Immature natural killer cell (primary cell): ENCODE measurements at regions not wholly inside any gene's neighbourhood (a gene's known extent, or its start where the extent isn't known, plus 50 kb on each side); places are given as distances from the start of the nearest gene placed in this dataset.

ENCODE experiments used
- DNase-seq, 3 donors: peaks; one replicate each; pipeline ENCODE4 v3.0.0; 2022; ENCODE audit warnings: mixed read lengths in 1 of 3
- H3K27ac Mint-ChIP-seq, 6 donors: one replicate each; pipeline ENCODE4 v1.8.0; 2020; ENCODE audit warnings: mixed read lengths in 6 of 6, mild to moderate bottlenecking in 5 of 6, inconsistent platforms in 4 of 6, moderate library complexity in 3 of 6
- H3K27me3 Mint-ChIP-seq, 3 donors: one replicate each; pipeline ENCODE4 v1.8.0; 2020 to 2021; ENCODE audit warnings: low read depth in 3 of 3, mild to moderate bottlenecking in 3 of 3, mixed read lengths in 3 of 3, moderate library complexity in 3 of 3, inconsistent platforms in 1 of 3
- H3K36me3 Mint-ChIP-seq, 3 donors: one replicate each; pipeline ENCODE4 v1.8.0; 2020; ENCODE audit warnings: mixed read lengths in 3 of 3, inconsistent platforms in 2 of 3, mild to moderate bottlenecking in 2 of 3
- H3K4me1 Mint-ChIP-seq, 2 donors: one replicate each; pipeline ENCODE4 v1.8.0; 2020; ENCODE audit warnings: inconsistent platforms in 2 of 2, mild to moderate bottlenecking in 2 of 2, mixed read lengths in 2 of 2, moderate library complexity in 1 of 2
- H3K4me3 Mint-ChIP-seq, 5 donors: one replicate each; pipeline ENCODE4 v1.8.0; 2020; ENCODE audit warnings: mild to moderate bottlenecking in 5 of 5, mixed read lengths in 5 of 5, inconsistent platforms in 3 of 5, moderate library complexity in 3 of 5
- H3K9me3 Mint-ChIP-seq, 6 donors: one replicate each; pipeline ENCODE4 v1.8.0; 2020; ENCODE audit warnings: mild to moderate bottlenecking in 6 of 6, mixed read lengths in 6 of 6, inconsistent platforms in 4 of 6, moderate library complexity in 3 of 6

- Mint-ChIP-seq H3K4me3 (no peak overlapping the region), H3K27me3 (peaks cover 0 to 2% (median 0%) of the 10 kb centered on the region in 3 donors), H3K27ac (no peak overlapping the region), H3K9me3 (peaks cover 7 to 25% (median 12%) of the 10 kb centered on the region in 6 donors), H3K4me1 (no peaks in the 10 kb centered on the region), H3K36me3 (no peaks in the 10 kb centered on the region)
- no peak for DNase-seq
Observed at GRCh38 chr6:74851596-74851995, 354.3 kb downstream of the COL12A1 start.

- no peaks in the 10 kb centered on the region for H3K36me3 Mint-ChIP-seq
- peaks cover 0 to 2% (median 0%) of the 10 kb centered on the region in 3 donors for H3K27me3 Mint-ChIP-seq
- no peak overlapping the region for H3K4me3 Mint-ChIP-seq
- H3K27ac Mint-ChIP-seq: no peak overlapping the region
- H3K4me1 Mint-ChIP-seq: no peaks in the 10 kb centered on the region
- DNase-seq: no peak
- peaks cover 4 to 22% (median 11%) of the 10 kb centered on the region in 6 donors for H3K9me3 Mint-ChIP-seq
Observed at GRCh38 chr6:74840953-74841352, 364.9 kb downstream of the COL12A1 start.

DNA sequence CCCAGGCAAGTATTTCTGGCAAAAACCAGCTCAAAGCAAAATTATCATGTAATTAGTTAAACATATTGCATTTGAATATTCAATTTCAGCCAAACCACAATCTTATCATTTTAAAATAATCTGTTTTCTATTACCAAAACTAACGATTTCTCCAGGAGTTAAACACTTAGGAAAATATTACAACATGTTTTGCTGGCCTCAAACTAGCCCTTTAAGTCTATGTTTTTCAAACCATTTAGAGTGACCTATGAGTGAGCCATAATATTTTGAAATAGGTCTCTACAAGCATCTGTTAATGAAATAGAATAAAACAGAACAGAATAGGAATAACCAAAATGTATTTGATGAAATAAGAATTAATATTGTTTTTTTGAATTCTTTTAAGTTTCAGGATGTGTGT, 370.9 kb downstream of the COL12A1 start:
- DNase-seq: no peak
- Mint-ChIP-seq H3K4me1 (no peaks in the 10 kb centered on the region), H3K27me3 (peaks cover 0 to under 1% (median 0%) of the 10 kb centered on the region in 3 donors), H3K4me3 (no peak overlapping the region), H3K9me3 (peaks cover 2 to 27% (median 17%) of the 10 kb centered on the region in 6 donors), H3K36me3 (no peaks in the 10 kb centered on the region), H3K27ac (no peak overlapping the region)

DNA sequence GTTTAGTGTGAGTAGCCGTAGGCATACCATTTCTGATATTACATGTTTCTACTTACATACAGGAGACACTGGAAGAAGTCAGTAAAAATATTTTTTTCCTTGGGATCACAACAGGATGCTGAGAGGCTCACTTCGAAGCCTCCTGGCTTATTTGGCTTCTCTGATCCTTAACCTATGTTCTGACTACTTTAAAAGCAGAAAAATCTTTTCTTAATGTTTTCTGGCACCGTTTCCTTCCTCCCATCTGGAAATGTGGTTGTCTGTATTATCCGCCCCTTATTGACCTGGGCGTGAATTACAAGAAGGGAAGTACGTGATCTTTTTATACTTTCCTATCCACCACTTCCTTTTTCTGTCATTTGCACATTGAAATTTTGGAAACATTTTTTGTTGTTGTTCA, 379.6 kb downstream of the COL12A1 start:
- no peak for DNase-seq
- no peak overlapping the region for H3K27ac Mint-ChIP-seq
- no peaks in the 10 kb centered on the region for H3K4me1 Mint-ChIP-seq
- H3K4me3 Mint-ChIP-seq: no peak overlapping the region
- no peaks in the 10 kb centered on the region for H3K27me3 Mint-ChIP-seq
- peaks cover 8 to 33% (median 16%) of the 10 kb centered on the region in 6 donors for H3K9me3 Mint-ChIP-seq
- H3K36me3 Mint-ChIP-seq: no peaks in the 10 kb centered on the region

DNA sequence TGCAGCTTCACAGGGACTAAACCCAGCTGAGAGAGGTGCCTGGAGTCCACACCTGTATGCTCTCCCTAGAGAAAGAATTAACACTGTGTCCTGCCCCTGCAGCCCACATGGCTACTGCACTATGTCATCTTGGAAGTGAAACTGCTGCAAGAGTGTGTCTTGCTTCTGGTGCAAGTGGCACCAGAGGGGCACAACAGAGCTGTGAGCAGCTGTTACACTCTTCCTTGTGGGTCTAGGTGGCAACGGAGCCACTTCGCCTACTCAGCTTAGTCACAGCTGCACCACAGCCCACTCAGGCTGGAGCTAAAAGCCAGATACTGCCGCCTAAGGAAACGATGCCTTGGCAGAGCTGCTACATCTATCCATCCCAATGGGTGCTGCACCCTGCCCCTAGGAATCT, 391.4 kb downstream of the COL12A1 start:
- no peak overlapping the region for H3K4me3 Mint-ChIP-seq
- DNase-seq: no peak

GRCh38 chr6:74807674-74808073, 398.2 kb downstream of the COL12A1 start:
- Mint-ChIP-seq H3K9me3 (peaks cover 5 to 22% (median 14%) of the 10 kb centered on the region in 6 donors), H3K27ac (no peak overlapping the region), H3K27me3 (no peaks in the 10 kb centered on the region), H3K4me3 (no peak overlapping the region), H3K4me1 (no peaks in the 10 kb centered on the region), H3K36me3 (no peaks in the 10 kb centered on the region)
- DNase-seq: no peak

More for the DNA sequence above, 391.4 kb downstream of the COL12A1 start:
- no peaks in the 10 kb centered on the region for H3K36me3 Mint-ChIP-seq
- H3K9me3 Mint-ChIP-seq: peaks cover 8 to 52% (median 33%) of the 10 kb centered on the region in 6 donors
- no peak overlapping the region for H3K27ac Mint-ChIP-seq
- no peaks in the 10 kb centered on the region for H3K4me1 Mint-ChIP-seq
- peaks cover 0 to 2% (median 1%) of the 10 kb centered on the region in 3 donors for H3K27me3 Mint-ChIP-seq

- Mint-ChIP-seq H3K27me3 (no peaks in the 10 kb centered on the region), H3K4me1 (no peaks in the 10 kb centered on the region), H3K9me3 (peaks cover 2 to 25% (median 19%) of the 10 kb centered on the region in 6 donors), H3K36me3 (no peaks in the 10 kb centered on the region), H3K27ac (no peak overlapping the region), H3K4me3 (no peak overlapping the region)
- no peak for DNase-seq
Observed at GRCh38 chr6:74805916-74806696, 399.7 kb downstream of the COL12A1 start.

DNA sequence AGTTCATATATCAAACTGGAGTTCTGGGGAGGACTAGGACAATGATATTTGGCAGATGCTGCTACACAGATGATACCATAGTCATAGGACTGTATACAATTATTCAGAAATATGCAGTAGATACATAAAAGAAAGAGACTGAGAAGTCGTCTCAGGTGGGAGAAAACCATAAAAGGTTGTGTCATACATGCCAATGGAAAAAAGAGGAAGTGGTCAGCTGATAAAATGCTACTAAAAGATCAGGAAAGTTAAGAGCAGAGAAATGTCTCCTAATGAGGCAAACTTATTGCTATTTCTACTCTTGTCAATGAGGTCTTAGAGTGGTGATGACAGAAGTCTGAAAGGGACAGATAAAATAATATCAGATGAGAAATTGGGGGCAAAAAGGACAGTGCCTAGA, 407.6 kb downstream of the COL12A1 start:
- H3K27me3 Mint-ChIP-seq: peaks cover 0 to 2% (median 1%) of the 10 kb centered on the region in 3 donors
- no peak for DNase-seq
- H3K4me1 Mint-ChIP-seq: no peaks in the 10 kb centered on the region
- peaks cover 17 to 53% (median 33%) of the 10 kb centered on the region in 6 donors for H3K9me3 Mint-ChIP-seq
- peaks cover 0 to 9% (median 0%) of the 10 kb centered on the region in 3 donors for H3K36me3 Mint-ChIP-seq
- no peak overlapping the region for H3K27ac Mint-ChIP-seq
- no peak overlapping the region for H3K4me3 Mint-ChIP-seq

DNA sequence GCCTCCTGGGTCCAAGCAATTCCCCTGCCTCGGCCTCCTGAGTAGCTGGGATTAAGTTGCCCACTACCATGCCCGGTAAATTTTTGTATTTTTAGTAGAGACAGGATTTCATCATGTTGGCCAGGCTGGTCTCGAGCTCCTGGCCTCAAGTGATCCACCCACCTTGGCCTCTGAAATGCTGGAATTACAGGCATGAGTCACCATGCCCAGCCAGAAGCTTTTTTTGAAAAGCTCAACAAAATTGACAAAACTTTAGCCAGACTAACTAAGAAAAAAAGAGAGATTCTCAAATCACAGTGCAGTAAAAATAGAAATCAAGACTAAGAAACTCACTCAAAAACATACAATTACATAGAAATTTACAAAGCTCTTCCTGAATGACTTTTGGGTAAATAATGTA, 420.6 kb downstream of the COL12A1 start:
- Mint-ChIP-seq H3K4me3 (no peak overlapping the region), H3K27me3 (peaks cover 0 to 6% (median 0%) of the 10 kb centered on the region in 3 donors), H3K4me1 (no peaks in the 10 kb centered on the region), H3K27ac (no peak overlapping the region), H3K36me3 (no peaks in the 10 kb centered on the region), H3K9me3 (peaks cover 7 to 48% (median 36%) of the 10 kb centered on the region in 6 donors)
- DNase-seq: no peak

DNA sequence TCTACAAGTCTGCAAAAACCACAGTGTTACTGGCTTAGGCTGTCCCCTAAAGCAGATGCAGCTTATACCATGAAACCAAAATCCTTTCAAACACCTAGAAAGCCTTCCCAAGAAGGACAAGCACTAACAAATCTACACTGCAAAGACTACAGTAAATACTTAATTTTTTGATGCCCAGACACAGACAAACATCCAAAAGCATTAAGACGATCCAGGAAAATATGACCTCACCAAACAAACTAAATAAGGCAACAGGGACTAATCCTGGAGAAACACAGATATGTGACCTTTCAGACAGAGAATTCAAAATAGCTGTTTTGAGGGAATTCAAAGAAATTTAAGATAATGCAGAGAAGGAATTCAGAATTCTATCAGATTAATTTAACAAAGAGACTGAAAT, 423.5 kb downstream of the COL12A1 start:
- Mint-ChIP-seq H3K4me3 (no peak overlapping the region), H3K4me1 (no peaks in the 10 kb centered on the region), H3K36me3 (no peaks in the 10 kb centered on the region), H3K27me3 (peaks cover 0 to 5% (median 0%) of the 10 kb centered on the region in 3 donors), H3K9me3 (peaks cover 12 to 36% (median 24%) of the 10 kb centered on the region in 6 donors), H3K27ac (no peak overlapping the region)
- DNase-seq: no peak

DNA sequence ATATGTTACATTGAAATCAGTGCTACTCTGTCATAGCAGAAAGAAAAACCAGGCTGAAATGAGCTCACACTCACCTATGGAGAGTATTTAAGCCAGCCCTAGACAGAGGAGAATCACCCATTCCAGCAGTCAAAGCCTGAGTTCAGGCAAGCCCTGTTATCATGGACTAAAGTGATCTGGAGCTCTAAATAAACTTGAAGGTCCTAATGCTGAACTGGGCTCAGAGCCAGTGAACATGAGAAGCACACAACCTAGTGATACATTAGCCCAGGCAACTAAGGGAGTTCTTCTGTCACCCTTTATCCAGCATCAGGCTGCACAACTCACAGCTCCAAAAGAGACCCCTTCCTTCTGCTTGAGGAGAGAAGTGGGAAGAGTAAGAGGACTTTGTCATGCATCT, 425.0 kb downstream of the COL12A1 start:
- Mint-ChIP-seq H3K4me1 (no peaks in the 10 kb centered on the region), H3K9me3 (peaks cover 14 to 31% (median 25%) of the 10 kb centered on the region in 6 donors)

DNA sequence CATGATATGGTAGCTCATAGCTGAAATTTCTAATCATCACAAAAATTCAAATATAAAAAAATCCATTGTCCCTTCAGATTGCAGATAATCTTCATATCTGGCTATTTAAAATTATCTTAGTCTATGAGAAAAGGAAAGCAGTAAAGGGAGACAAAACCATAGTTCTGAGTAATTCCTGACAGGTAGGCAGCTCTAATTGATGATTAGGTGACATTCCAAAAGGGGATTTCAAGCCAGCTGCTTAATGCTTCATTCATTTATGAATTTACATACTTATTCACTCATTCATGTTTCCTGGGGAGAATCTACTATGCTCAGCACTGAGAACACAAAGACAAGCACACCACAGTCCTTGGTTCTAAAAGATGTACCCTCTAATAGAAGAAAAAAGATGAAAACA, 437.1 kb downstream of the COL12A1 start:
- H3K27me3 Mint-ChIP-seq: no peaks in the 10 kb centered on the region
- H3K36me3 Mint-ChIP-seq: no peaks in the 10 kb centered on the region
- H3K4me1 Mint-ChIP-seq: no peaks in the 10 kb centered on the region
- H3K4me3 Mint-ChIP-seq: no peak overlapping the region
- peaks cover 0 to 22% (median 11%) of the 10 kb centered on the region in 6 donors for H3K9me3 Mint-ChIP-seq
- H3K27ac Mint-ChIP-seq: no peak overlapping the region
- no peak for DNase-seq

More for the DNA sequence above, 425.0 kb downstream of the COL12A1 start:
- DNase-seq: no peak
- Mint-ChIP-seq H3K4me3 (no peak overlapping the region), H3K27ac (no peak overlapping the region), H3K36me3 (no peaks in the 10 kb centered on the region), H3K27me3 (peaks cover 0 to 2% (median 0%) of the 10 kb centered on the region in 3 donors)

DNA sequence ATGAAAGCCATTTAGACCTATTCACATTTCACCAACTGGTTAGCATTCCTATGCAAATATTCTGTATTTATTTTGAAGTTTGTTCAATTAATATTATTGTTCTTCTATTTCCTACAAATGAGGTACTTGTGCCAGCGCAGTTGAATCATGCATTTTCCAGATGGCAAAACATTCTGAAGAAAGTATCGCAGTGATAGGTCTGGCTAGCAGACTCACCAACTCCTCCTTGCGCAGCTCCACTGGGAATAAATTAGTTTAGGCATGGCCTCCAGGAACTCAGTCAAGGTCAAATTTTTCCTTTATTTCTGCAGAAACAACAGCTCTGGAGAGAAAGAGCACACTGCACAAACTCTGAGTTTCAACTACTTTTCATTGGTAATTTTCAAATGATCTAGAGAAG, 437.7 kb downstream of the COL12A1 start:
- H3K9me3 Mint-ChIP-seq: peaks cover 0 to 20% (median 11%) of the 10 kb centered on the region in 6 donors
- no peak overlapping the region for H3K27ac Mint-ChIP-seq
- no peaks in the 10 kb centered on the region for H3K27me3 Mint-ChIP-seq
- no peaks in the 10 kb centered on the region for H3K36me3 Mint-ChIP-seq
- H3K4me3 Mint-ChIP-seq: no peak overlapping the region
- DNase-seq: no peak
- no peaks in the 10 kb centered on the region for H3K4me1 Mint-ChIP-seq

DNA sequence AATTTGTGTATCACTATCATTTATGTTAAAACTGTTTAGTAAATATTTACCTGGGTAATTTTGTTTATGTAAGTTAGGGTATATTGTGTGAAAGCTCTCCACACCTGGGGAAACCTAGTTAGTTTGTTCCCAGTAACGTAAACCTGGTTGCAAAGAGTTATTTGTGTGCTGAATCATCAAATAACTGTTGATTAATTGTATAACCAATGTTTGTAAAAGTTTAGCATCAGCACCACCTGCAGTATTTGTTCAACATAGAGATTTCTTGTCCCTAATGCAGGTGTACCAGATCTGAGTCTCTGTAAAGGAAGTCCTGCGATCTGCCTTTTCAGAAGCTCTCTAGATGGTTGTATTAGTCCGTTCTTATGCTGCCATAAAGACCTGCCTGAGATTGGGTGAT, 440.4 kb downstream of the COL12A1 start:
- no peak for DNase-seq
- Mint-ChIP-seq H3K27me3 (no peaks in the 10 kb centered on the region), H3K4me3 (no peak overlapping the region), H3K9me3 (peaks cover 4 to 20% (median 12%) of the 10 kb centered on the region in 6 donors), H3K4me1 (no peaks in the 10 kb centered on the region), H3K36me3 (no peaks in the 10 kb centered on the region), H3K27ac (no peak overlapping the region)

- peaks cover 4 to 20% (median 15%) of the 10 kb centered on the region in 6 donors for H3K9me3 Mint-ChIP-seq
- no peak overlapping the region for H3K4me3 Mint-ChIP-seq
- DNase-seq: no peak
- no peaks in the 10 kb centered on the region for H3K4me1 Mint-ChIP-seq
- H3K27me3 Mint-ChIP-seq: no peaks in the 10 kb centered on the region
- H3K36me3 Mint-ChIP-seq: no peaks in the 10 kb centered on the region
- H3K27ac Mint-ChIP-seq: no peak overlapping the region
Observed at GRCh38 chr6:74764486-74764885, 441.4 kb downstream of the COL12A1 start.
